Stomach (tissue), 8 donors: ENCODE measurements at regions not wholly inside any gene's neighbourhood (a gene's known extent, or its start where the extent isn't known, plus 50 kb on each side); places are given as distances from the start of the nearest gene placed in this dataset.

Experiments used
- DNase-seq, 2 donors: peaks; one replicate each; pipeline versions ENCODE4 v3.0.0 to v3.0.0-alpha.2; 2013 to 2019
- H3K27ac ChIP-seq, 5 donors: fragments of 200-600 bp in 4 of 5; sonication (generic) in 4 of 5; one replicate each; pipeline ENCODE4 v1.5.1; 2013 to 2019; ENCODE audit warnings: mild to moderate bottlenecking in 1 of 5, moderate library complexity in 1 of 5
- H3K27me3 ChIP-seq, 3 donors: fragments of 200-600 bp; sonication (generic); one replicate each; pipeline ENCODE4 v1.5.1; 2017 to 2019; ENCODE audit warnings: mixed run types in 1 of 3
- H3K36me3 ChIP-seq, 4 donors: fragments of 200-600 bp; sonication (generic); 1 replicate in 3 of 4; 2 replicates in 1 of 4; pipeline ENCODE4 v1.5.1; 2016 to 2019
- H3K4me1 ChIP-seq, 4 donors: fragments of 200-600 bp; sonication (generic); one replicate each; pipeline ENCODE4 v1.5.1; 2016 to 2019
- H3K4me3 ChIP-seq, 4 donors: fragments of 200-600 bp; sonication (generic) in 3 of 4; one replicate each; pipeline ENCODE4 v1.5.1; 2016 to 2019; ENCODE audit warnings: mild to moderate bottlenecking in 1 of 4
- H3K9me3 ChIP-seq, 4 donors: fragments of 200-600 bp; sonication (generic); one replicate each; pipeline ENCODE4 v1.5.1; 2016 to 2019
- EP300 ChIP-seq: sonication (generic); formaldehyde crosslinking; IDR thresholded peaks from one replicate; pipeline ENCODE4 v1.6.1; 2017; ENCODE audit warnings: antibody characterized with exemption
- POLR2A ChIP-seq, 4 donors: fragments of 450-650 bp; IDR thresholded peaks; one replicate each; pipeline ENCODE4 v1.6.1; 2016; ENCODE audit warnings: antibody characterized with exemption in 4 of 4, control low read depth in 2 of 4, mild to moderate bottlenecking in 1 of 4, moderate library complexity in 1 of 4
- POLR2AphosphoS5 ChIP-seq, 3 donors: sonication (generic); formaldehyde crosslinking; IDR thresholded peaks; one replicate each; pipeline ENCODE4 v1.6.1; 2016; ENCODE audit warnings: antibody characterized with exemption in 3 of 3
- WGBS, 5 donors: extraction: QIAGEN DNeasy Blood & Tissue Kit in 3 of 5; methylation state at CpG; one replicate each; pipeline versions ENCODE4 v1.1.5 to v1.1.7; 2013 to 2018; 5-methylcytosine and 5-hydroxymethylcytosine counted together
- intact Hi-C: fragments of 100-400 bp; cut with DNase I; formaldehyde crosslinking; loops from one replicate; pipeline ENCODE4 v1.15.1; 2023; ENCODE audit warnings: low total_unique reads
- TF ChIP-seq, protein P1 (sequence below), 7 experiments: fragments of 450-650 bp in 4 of 7; fragments of 200-600 bp in 3 of 7; sonication (generic) in 3 of 7; IDR thresholded peaks; one replicate each; pipeline ENCODE4 v1.5.1; 2016 to 2019; ENCODE audit warnings: antibody characterized with exemption in 7 of 7, control low read depth in 2 of 7, mild to moderate bottlenecking in 1 of 7
- donor health status: healthy with polysubstance abuse.
- donor health status: Bipolar disorder and iron deficiency.
- donor health status: healthy.

DNA sequence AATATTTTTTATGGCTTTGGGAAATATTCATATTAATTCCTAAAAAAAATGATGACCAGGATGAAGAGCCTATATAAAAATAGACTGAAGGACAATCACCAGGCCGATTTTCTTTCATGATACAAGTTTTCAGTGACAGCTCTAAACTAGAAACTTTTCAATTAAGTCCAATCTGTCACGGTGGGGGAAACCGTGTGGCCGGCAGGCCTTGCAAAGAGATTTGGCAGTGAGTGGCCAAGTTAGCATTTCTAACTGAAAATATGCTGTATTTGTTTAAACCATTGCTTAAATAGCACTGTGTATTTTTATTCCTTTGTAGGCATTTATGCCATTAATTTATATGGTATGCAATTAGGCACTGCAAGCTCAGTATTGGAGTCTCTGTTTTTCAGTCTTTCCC is 294.5 kb upstream of the NRIP1 start:
- TF ChIP-seq POLR2AphosphoS5 (IDR thresholded peaks at IDR 0.05) = no peak
- TF ChIP-seq, protein P1, sequence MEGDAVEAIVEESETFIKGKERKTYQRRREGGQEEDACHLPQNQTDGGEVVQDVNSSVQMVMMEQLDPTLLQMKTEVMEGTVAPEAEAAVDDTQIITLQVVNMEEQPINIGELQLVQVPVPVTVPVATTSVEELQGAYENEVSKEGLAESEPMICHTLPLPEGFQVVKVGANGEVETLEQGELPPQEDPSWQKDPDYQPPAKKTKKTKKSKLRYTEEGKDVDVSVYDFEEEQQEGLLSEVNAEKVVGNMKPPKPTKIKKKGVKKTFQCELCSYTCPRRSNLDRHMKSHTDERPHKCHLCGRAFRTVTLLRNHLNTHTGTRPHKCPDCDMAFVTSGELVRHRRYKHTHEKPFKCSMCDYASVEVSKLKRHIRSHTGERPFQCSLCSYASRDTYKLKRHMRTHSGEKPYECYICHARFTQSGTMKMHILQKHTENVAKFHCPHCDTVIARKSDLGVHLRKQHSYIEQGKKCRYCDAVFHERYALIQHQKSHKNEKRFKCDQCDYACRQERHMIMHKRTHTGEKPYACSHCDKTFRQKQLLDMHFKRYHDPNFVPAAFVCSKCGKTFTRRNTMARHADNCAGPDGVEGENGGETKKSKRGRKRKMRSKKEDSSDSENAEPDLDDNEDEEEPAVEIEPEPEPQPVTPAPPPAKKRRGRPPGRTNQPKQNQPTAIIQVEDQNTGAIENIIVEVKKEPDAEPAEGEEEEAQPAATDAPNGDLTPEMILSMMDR (IDR thresholded peaks at IDR 0.05) = no peak
- TF ChIP-seq EP300 = no peak
- no peak for TF ChIP-seq POLR2A (IDR thresholded peaks at IDR 0.05)
- WGBS, 5 donors = 51 to 82% (median 73%) methylated on average over 4 of the region's 4 CpGs
- Histone ChIP-seq H3K27ac (no peak overlapping the region), H3K4me3 (no peak overlapping the region), H3K27me3 (no peaks in the 10 kb centered on the region), H3K4me1 (no peaks in the 10 kb centered on the region), H3K9me3 (no peaks in the 10 kb centered on the region), H3K36me3 (no peaks in the 10 kb centered on the region)
- no peak for DNase-seq
- intact Hi-C loops = no loop called here

DNA sequence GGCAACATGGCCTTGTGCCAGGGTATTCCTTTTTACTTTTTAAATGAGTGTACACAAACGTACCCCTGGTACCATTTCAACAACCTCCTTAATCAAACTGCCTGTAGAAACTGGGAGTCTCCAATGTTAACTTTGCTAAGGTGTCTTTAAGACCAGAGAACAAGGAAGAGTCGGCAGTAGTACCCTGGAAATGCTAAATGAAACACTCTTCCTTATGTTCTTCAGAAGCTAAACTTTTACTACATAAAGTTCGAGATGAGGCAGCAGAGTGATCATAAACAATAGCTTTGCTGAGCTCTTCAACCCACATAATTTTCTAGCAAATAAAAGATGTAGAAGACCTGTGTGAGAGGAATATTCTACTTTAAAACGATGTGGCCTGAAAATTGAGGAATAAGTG is 297.7 kb upstream of the NRIP1 start:
- TF ChIP-seq, protein P1 (IDR thresholded peaks at IDR 0.05) = no peak
- TF ChIP-seq POLR2AphosphoS5 (IDR thresholded peaks at IDR 0.05) (no peak), EP300 (no peak), POLR2A (IDR thresholded peaks at IDR 0.05) (no peak)
- Histone ChIP-seq H3K4me3 (no peak overlapping the region), H3K27me3 (no peaks in the 10 kb centered on the region), H3K27ac (no peak overlapping the region), H3K4me1 (no peaks in the 10 kb centered on the region), H3K36me3 (no peaks in the 10 kb centered on the region), H3K9me3 (peaks cover 0 to 13% (median 11%) of the 10 kb centered on the region in 4 donors)
- 76 to 88% (median 78%) methylated on average over 4 of the region's 4 CpGs for WGBS, 5 donors
- no peak for DNase-seq
- intact Hi-C loops = no loop called here

GRCh38 chr21:15363921-15364320 is 299.1 kb upstream of the NRIP1 start:
- Histone ChIP-seq H3K9me3 (peaks cover 0 to 13% (median 11%) of the 10 kb centered on the region in 4 donors), H3K4me3 (no peak overlapping the region), H3K27ac (no peak overlapping the region), H3K36me3 (no peaks in the 10 kb centered on the region), H3K27me3 (no peaks in the 10 kb centered on the region), H3K4me1 (no peaks in the 10 kb centered on the region)
- intact Hi-C loops = no loop called here
- WGBS, 5 donors = 39 to 67% (median 50%) methylated on average over 1 of the region's 1 CpG
- no peak for DNase-seq
- TF ChIP-seq POLR2AphosphoS5 (IDR thresholded peaks at IDR 0.05) = no peak
- no peak for TF ChIP-seq EP300
- TF ChIP-seq POLR2A (IDR thresholded peaks at IDR 0.05) = no peak
- TF ChIP-seq, protein P1 (IDR thresholded peaks at IDR 0.05) = no peak

DNA sequence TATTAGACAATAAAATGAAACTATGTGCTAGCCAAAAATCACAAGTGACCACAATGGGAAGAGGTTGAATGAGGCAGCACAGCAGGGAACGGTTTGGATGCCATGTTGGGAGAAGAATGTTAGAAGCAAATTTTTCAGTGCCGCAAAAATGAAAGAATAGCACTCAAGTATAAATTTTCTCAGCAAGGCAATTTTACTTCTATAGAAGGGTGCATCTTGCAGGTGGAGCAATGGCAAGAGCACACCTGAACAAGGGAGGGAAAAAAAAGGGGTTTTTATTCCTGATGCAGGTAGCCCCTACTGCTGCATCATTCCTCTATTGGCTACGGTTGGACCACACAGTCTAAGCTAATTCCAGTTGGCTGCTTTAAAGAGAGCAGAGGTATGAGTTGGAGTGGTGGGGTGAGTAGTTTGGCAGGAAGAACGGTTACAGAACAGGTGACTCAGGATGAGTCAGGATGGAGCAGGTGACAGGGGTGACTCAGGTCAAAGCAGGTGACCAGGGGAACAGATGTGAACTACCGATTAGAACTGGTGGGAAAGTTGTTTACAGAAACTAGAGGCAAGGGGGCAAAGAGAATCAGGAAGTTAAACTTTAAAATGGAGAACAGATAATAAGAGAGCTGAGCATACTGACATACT is 301.1 kb upstream of the NRIP1 start:
- Histone ChIP-seq H3K36me3 (no peaks in the 10 kb centered on the region), H3K4me1 (no peaks in the 10 kb centered on the region), H3K27ac (no peak overlapping the region), H3K4me3 (no peak overlapping the region), H3K9me3 (peaks cover 0 to 13% (median 11%) of the 10 kb centered on the region in 4 donors), H3K27me3 (no peaks in the 10 kb centered on the region)
- no peak for TF ChIP-seq POLR2AphosphoS5 (IDR thresholded peaks at IDR 0.05)
- TF ChIP-seq, protein P1 (IDR thresholded peaks at IDR 0.05) = no peak
- intact Hi-C loops = no loop called here
- no peak for DNase-seq
- WGBS, 5 donors = 80 to 91% (median 84%) methylated on average over 5 of the region's 5 CpGs
